ENCODE measurements at regions not wholly inside any gene's neighbourhood (a gene's known extent, or its start where the extent isn't known, plus 50 kb on each side); places are given as distances from the start of the nearest gene placed in this dataset.

GRCh38 chr4:84412062-84412461 lies 87.0 kb downstream of the NKX6-1 start:
- TF ChIP-seq, protein P1, sequence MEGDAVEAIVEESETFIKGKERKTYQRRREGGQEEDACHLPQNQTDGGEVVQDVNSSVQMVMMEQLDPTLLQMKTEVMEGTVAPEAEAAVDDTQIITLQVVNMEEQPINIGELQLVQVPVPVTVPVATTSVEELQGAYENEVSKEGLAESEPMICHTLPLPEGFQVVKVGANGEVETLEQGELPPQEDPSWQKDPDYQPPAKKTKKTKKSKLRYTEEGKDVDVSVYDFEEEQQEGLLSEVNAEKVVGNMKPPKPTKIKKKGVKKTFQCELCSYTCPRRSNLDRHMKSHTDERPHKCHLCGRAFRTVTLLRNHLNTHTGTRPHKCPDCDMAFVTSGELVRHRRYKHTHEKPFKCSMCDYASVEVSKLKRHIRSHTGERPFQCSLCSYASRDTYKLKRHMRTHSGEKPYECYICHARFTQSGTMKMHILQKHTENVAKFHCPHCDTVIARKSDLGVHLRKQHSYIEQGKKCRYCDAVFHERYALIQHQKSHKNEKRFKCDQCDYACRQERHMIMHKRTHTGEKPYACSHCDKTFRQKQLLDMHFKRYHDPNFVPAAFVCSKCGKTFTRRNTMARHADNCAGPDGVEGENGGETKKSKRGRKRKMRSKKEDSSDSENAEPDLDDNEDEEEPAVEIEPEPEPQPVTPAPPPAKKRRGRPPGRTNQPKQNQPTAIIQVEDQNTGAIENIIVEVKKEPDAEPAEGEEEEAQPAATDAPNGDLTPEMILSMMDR (IDR thresholded peaks at IDR 0.05; ENCODE audit: insufficient read depth, low read length, poor library complexity, severe bottlenecking): no peak
- no peak for TF ChIP-seq EZH2phosphoT487 (conservative IDR thresholded peaks at IDR 0.05; ENCODE audit: low read length)

All from SU-DHL-6 (cell line).